OCI-M1 (cell line): ENCODE measurements at regions not wholly inside any gene's neighbourhood (a gene's known extent, or its start where the extent isn't known, plus 50 kb on each side); places are given as distances from the start of the nearest gene placed in this dataset.

ENCODE experiments used
- DNase-seq: peaks from one replicate; lab custom pipeline; 2025; lab: John Stamatoyannopoulos, UW

DNA sequence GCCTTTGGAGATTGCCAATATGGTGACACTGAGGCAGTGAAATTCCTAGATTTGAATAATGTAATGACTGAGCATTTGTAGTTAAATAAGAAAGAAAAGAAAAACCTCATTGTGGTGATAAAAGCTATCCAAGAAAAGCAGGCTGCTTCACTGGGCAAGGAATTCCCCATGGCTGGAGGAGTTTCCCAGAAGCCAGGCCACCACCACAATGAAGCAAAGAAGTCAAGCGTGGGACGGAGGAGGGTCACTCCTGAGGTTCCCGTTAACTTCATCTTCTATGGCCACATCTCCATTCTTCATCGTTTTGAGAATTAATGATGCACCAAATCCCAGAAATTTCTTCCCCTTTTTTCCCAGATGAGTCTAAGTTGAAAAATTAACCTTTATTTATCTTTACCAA, 185.8 kb upstream of the BCL6 start:
- DNase-seq = no peak

DNA sequence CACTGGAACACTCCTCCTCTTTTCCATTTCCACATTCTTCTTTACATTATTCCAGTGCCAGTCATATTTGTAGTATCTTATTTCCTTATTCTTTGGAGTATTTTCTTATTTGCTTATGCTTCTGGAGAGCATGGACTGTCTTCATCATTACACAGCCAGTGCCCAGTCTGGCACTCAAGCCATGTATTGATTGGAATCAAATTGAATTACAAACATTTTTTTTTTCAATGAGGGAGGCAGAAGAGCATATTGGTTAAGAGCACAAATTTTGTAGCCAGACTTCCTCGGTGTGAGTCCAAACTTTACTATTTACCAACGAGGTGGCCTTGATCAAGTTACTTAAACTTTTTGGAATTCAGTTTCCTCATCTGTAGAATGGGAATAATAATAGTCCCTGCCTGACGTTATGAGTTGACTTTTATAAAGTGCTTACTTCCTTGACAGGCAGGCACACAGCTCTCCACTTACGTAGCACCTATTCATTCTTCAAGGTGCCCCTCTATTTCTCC, 186.6 kb upstream of the BCL6 start:
- no peak for DNase-seq

DNA sequence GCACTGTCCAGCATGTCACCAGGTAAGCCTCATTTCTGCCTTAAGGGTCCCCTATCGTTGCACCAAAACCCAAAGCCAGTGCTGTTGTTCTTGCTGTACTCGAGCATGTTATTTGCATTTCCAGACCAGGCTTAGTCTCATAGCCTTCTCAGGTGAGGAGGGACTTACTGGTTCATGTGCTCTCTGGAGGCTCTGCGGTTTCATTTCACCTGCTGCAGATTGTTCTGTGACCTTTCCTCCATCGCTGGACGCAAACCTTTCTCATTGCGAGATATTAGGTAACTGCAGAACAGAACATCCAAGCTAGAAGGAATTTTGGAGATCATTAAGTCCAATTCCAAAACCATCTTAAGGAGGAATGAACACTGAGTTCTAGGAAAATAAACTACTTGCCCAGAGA, 187.3 kb upstream of the BCL6 start:
- DNase-seq = no peak

DNA sequence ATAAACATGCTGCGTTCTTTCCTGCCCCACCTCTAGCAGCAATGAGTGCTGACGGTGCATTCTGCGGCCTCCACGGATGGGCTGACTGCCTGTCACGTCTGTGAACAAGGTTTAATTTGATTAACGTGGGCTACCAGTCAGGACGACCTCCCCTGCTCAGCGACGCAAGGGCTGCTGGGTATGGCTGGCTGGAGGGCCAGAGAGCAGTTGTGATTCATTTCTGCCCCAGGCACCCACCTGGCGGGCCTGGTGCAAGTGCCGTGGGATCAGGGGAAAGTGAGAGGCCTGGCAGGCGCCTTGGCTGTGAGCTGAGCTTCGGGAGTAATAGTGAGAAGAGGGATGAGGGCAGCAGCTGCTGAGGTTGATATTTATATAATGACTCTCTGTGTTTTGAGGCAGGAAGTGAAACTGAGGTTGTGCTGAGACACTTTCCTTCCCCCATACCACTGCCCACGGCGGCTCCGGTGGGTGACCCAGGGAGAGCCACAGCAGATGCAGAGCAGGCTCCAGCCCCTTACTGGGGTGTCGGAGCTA, 190.4 kb upstream of the BCL6 start:
- no peak for DNase-seq

DNA sequence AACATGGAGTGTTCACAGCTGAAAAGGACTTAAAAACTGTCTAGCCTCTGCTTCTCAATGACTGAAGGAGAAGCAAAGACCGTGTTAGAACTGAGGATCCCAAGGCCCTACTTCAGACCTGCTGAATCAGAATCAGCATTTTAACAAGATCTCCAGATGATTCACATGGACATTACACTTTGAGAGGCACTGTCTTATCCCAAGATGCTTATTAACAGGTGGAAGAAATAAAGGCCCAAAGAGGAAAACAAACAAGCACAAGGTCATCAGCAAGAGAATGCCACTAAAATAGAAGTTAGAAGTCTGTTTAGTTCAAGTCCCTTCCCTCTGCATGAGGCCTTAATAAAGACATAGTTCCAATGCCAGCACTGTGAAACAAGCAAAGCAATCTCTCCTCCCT, 191.4 kb upstream of the BCL6 start:
- DNase-seq = no peak

DNA sequence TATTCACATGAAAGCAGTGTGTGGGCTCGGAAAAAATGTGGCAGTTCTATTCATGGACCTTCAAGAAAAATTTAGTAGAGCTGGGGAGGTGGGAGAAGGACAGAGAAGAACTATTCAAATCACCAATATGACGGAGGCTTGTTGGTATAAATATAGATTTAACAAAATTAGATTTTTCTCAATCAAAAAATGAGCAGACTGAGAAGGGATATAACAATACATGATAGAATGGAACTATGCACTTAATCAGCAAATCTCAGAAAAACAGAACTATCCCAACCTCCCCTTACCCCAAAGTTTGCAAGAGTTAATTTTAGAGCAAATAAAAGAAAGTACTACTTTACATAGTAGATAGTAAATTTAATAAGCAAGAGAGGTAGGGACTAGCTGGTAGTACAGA, 194.6 kb upstream of the BCL6 start:
- no peak for DNase-seq

DNA sequence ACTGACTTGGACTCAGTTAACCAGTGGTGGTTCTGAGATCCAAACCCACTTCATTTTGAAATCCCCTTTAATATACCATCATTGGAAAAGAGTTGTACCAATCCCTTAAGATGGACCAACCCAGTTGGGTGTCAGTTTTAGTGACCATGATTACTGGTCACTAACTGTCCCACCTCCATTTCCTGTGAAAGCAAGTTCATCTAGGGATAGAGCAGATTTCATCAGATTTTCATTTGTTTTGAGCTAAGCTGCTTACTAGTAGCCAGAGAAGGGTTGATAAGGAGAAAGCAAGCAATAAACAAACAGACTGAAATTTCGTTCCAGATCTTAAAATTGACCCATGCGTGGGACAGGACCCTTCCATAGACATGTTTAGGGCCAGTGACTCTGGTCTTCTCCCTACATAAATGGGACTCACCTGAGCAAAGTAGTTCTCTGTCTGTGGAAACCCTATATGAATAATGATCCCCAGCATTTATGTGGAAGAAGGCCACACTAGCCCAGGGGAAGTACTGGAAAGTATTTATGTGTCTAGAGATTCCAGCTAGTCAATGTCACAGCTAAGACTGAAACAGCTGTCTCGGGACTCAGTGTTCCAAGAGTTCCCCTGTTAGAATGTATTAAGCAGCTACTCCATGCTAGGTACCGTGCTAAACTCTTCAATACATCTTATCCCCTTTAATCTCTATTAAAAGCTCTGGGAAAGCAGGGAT, 196.0 kb upstream of the BCL6 start:
- no peak for DNase-seq

DNA sequence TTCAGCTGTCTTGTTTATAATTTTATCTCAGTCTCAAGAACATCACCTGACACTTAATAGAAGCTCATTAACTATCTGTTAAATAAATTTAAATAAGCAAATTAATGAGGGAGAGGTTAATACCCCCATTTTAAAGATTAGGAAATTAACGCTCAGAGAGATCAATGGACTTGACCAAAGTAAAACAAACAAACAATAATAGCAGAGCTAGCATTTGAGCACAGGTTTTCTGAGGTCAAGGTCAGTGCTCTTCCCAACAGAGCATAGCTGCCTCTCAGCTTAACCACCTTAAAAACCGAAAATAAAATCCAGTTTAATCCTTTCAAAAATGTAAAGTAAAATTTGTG, 196.6 kb upstream of the BCL6 start:
- no peak for DNase-seq

DNA sequence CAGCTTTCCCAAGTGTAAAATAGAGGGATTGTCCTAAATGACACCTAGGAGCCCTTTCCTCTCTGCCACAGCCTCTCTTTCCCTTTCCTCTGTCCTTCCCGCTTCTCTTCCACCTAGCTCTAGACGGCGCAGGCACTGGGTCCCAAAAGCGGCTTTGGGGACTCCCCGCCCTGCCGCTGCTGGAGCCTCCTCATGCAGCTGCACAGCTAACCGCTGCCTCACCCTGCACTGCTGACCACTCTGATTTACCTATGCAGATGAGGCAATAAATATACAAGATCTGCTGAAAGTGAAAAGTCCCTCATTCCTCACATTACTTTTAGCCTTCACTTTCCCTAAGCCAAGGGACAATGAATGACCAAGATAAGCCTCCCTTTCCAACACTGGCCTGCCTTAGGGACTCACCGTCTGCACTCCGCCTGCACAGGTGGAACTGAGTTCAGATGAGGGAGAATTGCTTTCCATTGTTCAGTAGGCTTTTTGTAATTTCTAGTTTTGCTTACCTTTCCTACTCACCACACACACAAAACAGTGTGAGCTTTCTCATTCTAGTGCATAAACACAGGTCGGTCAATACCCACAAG, 197.5 kb upstream of the BCL6 start:
- DNase-seq = no peak

DNA sequence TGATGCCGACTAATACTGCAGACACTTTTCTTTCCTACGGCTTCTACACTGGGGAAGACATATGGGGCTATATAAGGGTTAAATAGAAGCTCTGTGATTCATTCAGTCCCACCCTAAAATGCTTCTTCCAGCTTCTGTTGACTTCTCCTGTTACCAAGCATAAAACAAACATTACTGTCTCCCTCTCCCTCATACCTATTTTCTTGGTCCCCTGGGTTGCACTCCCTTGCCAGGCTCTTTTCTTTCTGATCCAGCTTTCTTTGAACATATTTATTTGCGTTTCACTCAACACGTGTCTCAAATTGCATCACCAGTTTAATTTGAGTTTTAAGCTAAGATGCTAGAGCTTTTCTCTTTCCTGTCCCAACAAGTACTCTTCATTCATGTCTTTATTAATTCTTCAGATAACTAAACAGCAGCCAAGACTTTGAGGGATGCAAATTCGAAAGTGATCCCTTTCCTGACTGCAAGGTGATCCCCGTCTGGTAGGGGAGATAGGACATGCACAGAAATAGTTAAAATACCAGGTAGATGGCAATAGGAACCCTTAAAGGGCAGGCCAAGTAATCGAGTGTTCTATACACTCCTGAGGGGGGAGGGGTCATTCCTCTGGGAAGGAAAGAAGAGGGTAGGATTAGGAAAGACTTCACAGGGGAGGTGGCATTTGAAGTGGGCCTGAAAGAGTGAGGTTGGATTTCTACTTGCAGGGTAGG, 198.6 kb upstream of the BCL6 start:
- no peak for DNase-seq

DNA sequence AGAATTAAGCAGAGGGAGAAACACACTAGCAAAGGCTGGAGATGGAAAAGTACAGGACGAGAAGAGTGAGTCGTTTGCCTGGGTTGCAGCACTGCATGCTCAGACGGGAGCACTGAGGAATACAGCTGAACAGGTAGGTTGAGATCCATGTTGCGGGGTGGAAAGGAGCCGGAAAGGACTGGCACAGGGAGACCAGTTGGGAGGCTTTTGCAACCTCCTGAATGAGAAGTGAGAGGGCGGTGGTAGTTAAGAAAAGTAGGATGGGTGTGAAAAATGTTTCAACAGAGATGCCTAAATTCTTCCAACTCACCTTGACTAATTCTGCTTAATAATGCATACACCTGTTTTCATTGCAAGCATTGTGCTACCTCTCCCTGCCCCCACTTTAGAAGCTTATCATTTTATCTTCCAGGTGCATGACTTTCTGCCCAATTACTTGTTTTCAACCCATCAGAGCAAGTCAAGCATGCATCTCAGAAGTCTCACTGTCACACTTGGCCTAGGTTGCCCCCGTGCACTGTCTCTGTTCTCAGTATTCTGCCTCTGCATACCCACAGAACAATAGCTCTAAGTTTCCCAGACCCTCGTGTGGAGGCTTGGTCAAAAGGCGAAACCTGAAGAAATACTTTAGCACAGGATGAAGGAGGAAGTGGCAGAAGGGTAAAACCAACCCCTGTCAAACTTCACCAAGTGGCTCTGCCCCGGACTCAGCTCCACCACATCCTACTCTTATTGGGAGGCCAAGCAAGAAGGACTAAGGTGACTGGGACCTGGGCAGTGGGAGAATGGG, 199.3 kb upstream of the BCL6 start:
- no peak for DNase-seq

DNA sequence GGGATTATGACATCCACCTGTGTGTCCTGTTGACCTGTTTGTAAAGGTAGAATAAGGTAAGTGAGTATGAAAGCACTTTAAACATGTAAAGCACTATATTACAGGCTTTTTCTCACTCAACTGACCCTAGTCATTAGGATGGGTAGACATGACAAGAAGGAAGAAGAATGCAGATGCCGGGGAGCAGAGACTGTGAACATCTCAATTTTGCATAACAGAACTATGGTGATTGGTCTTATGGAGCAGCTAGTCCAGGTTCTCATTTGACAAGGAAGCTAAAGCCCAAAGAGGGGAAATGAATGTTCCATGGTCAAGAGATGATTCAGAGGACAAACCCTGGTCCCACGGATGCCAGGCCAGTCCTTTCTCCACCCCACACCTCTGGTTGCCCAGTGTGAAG, 200.1 kb upstream of the BCL6 start:
- DNase-seq = no peak

DNA sequence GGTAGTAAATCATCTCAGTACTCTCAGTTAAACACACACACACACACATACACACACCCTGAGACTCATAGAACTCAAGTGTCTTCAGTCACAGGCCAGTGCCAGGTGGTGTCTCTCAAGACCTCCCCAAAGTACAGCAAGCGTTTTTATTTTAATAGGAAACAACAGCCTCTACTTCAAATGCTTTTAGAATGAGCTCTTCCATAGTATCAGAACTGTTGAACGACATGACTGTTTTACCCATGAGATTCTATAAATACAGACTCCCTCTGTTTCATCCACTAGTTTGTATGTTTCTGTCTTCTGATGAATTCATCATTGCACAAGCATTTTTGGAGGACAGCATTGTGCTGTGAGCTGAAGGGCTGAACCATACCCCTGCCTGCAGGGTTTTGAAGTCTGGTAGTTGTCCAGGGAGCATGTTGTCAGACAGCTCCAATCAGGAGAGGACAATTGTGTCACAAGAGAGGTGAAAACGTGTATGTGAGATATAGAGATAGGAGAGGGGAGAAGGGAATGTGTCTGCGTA, 201.0 kb upstream of the BCL6 start:
- DNase-seq = no peak

DNA sequence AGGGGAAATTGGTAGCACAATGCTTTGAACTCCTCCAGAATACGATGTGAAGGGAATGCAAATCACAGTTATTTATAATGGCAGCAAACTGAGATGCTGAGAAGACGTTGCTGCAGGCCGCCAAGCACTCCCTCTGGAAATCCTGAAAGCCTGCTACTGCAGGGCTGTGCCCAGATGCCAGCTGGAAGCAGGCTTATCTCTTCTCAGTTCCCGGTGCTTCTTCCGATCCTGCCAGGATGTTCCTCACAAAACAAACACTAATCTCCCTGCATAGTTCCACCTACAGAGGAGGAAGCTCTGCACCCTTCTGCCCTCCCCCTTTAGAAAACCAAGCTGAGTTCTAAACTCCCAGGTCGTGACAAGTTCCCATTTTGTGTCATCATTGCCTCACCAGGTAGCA, 201.7 kb upstream of the BCL6 start:
- DNase-seq = no peak

DNA sequence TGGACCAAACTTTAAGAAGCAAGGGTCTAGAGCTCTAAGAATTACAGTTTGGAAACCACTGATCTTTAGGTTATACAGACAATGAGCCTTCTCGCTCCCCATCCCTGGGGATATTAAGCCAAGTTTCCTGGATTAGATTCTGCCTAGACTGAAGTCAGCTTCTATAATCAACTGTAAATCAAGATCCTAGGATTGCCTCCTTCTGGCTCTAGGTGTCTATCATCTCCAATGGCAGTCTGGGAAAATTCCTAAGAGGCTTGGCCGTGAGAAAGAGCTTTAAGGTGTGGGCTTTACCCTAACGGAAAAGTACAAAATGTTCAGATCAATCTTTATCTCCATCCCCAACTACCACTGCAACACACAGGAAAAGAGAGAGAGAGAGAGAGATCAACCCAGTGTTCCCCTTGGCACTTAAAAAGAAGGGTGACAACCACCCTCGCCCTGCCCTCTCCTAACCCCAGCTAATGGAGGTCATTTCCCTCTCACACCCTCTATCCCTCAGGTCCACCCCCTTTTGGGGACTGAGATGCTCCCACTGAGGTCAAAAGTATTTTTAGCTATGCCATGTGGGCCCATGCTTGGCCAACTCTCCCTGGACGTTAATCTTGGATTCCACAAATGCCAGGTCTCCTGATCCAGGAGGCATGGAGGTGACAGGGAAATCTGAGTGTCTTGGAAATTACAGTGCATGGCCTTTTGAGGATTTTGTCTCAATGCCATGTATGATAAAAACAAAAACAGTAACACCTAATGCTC, 202.8 kb upstream of the BCL6 start:
- no peak for DNase-seq

DNA sequence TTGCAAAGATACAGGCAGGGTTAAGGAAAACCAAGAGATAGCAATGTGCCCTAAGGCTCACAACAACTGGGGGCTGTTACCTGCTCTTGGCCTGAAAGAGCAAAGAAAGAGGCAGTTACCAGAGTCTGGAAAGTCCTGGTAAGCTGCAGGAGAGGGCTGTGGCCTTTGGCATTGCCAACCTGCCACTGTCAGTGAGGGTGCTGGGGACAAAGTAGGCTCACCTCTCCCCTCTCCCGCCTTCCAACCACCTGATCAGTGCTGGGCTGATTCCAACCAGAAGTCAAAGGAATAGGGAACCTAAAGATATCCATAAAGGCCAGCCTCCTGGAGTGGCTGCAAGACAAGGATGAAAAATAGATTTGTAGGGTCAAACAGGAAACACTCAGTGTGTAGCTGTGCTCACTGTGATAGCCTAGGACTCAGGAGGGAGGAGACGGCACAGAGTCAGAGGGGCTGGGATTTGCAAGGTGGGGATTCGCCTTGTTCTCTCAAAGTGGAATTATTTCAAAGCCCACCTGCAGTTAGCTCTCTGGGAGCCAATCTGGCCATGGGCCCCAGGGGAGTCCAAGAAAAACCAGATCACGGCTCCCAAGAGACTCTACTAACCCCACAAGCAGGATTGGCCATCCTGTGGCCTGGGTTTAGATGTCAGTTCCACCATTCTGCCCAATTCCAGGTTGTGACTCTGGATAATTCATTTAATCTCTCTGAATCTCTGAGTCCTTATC, 204.0 kb upstream of the BCL6 start:
- DNase-seq = no peak

DNA sequence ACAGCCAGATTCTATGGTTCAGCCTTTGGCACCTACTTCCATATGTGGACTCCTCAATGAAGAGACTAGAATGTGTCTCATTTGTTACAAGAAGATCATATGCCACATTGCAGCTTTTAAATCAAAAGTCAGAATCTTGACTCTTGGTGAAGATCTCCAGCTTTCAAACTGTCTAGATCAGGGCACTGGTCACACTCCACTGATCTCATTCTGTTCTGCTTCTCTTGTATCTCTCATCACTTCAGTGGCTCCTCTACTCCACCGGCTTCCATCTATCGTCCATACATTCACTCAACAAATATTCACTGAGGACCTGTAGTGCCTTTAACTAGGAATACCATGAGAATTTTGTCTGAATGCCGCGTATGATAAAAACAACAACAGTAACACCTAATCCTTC, 203.3 kb upstream of the LPP start:
- DNase-seq = no peak

DNA sequence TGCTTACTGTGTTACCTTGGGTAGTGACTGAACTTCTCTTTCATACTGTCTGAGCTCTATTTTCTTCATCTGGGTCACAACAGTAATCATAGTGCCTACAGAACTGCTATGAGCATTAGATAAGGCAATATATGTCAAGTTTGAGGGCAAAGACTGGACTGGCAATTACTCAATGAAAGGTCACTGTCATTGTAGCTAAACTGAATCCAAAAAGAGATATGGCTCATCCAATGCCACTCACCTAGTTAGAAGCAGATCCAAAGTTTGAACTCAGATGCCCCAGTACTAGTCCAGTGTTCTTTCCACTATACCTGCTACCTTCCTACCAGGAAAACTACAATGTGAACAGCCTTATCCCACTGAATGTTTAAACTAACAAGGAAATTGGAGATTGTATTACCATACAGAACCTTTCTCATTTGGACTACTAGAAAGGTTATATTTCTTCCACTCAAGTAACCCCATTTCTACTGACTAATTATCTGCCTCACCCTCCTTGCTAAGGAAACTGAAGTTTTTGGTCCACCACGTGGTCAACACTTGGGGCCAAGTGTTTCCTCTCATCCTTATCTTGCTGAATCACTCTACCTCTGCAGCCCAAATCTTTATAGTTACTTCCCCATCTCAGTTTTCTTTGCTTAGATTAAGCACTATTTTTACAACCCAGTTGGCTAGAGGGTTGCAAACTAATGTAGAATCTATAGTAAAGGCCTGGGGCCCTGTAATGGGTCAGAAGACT, 202.3 kb upstream of the LPP start:
- peak; percentile 52 for DNase-seq

DNA sequence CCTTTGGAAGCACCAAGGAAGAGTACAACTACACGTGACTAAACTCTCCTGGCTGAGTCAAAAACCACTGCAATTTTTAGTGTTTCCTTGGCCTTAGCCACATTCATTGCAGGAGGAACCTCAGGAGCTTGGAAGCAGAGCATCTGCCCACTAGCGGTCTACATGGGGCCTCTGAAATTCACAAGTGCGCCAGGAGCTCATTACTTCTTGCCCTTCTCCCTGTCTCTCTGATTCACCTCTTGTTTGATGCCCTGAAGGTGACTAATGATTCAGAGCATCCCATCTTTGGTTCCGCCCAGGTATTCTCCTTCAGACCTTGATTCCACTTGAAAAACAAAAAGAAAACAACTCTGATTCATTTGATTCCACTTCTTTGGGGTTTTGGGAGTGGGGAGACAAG, 201.1 kb upstream of the LPP start:
- no peak for DNase-seq

DNA sequence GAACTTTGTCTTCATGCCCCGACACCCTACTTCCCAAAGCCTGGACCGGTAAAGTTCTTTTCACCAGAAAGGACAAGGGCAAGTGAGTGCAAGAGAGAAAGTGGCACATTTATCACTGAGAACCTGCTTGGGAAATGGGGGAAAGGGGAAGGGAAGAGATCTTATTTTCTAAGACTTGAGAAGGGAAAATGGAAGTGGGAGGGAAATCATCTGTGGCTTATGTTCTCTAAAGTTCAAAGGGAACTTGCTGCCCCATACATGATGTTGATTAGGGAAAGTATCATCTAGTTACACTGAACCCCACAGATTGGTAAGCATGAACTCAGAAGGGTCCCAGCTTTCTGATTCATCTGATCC, 199.5 kb upstream of the LPP start:
- DNase-seq = no peak
